HUES48 (cell line): ENCODE measurements at regions not wholly inside any gene's neighbourhood (a gene's known extent, or its start where the extent isn't known, plus 50 kb on each side); places are given as distances from the start of the nearest gene placed in this dataset.
"Not testable (repeated sequence)": the region's sequence is repeated elsewhere in the genome, so short reads cannot be mapped to it uniquely, and the experiment has no call there.

Experiments
- H3K27ac ChIP-seq: one replicate; pipeline ENCODE4 v1.7.0; 2013; ENCODE audit warnings: low read depth, low read length, inconsistent platforms
- H3K27me3 ChIP-seq: 2 replicates; pipeline ENCODE4 v1.6.1; 2013; ENCODE audit warnings: mild to moderate bottlenecking, low read length; ENCODE audit not compliant: control insufficient read depth, insufficient read depth
- H3K36me3 ChIP-seq: 2 replicates; pipeline ENCODE4 v1.6.1; 2013; ENCODE audit warnings: low read length; ENCODE audit not compliant: control insufficient read depth, insufficient read depth
- H3K4me1 ChIP-seq: 2 replicates; pipeline ENCODE4 v1.6.1; 2013; ENCODE audit warnings: mild to moderate bottlenecking, low read length; ENCODE audit not compliant: control insufficient read depth, insufficient read depth
- H3K4me3 ChIP-seq: 2 replicates; pipeline ENCODE4 v1.5.1; 2013; ENCODE audit warnings: mild to moderate bottlenecking, low read depth, low read length
- H3K9ac ChIP-seq: 2 replicates; pipeline ENCODE4 v1.6.1; 2013; ENCODE audit warnings: mild to moderate bottlenecking, low read depth, low read length, moderate library complexity
- H3K9me3 ChIP-seq: 2 replicates; pipeline ENCODE4 v1.6.1; 2013; ENCODE audit warnings: low read length; ENCODE audit not compliant: control insufficient read depth, insufficient read depth

GRCh38 chr6:9702914-9703313 lies 712.0 kb downstream of the TFAP2A start:
- H3K9ac ChIP-seq: no peak overlapping the region
- no peaks in the 10 kb centered on the region for H3K4me1 ChIP-seq
- no peak overlapping the region for H3K4me3 ChIP-seq
- H3K36me3 ChIP-seq: no peaks in the 10 kb centered on the region
- no peak overlapping the region for H3K27ac ChIP-seq
- no peaks in the 10 kb centered on the region for H3K9me3 ChIP-seq
- no peaks in the 10 kb centered on the region for H3K27me3 ChIP-seq

DNA sequence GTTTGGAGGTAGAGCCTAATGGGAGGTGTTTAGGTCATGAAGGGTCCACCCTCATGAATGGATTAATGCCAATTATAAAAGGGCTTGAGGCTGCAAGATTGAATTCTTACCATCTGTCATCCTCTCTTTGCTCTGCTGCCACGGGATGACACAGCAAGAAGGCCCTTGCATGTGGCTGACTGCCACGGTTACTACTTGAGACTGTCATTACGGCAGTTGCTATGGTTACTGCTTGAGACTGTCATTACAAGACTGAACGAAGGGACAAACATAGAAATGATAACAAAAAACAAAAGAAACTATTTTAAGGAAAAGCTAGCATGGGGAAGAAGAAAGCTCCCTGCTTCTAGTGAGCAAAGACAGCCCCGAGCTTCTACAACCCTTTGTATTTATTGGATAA lies 715.0 kb downstream of the TFAP2A start:
- no peak overlapping the region for H3K9ac ChIP-seq

GRCh38 chr6:9697263-9697931 lies 717.5 kb downstream of the TFAP2A start:
- no peaks in the 10 kb centered on the region for H3K27me3 ChIP-seq

More for the DNA sequence above, 715.0 kb downstream of the TFAP2A start:
- Histone ChIP-seq H3K4me1 (no peaks in the 10 kb centered on the region), H3K4me3 (no peak overlapping the region), H3K27ac (no peak overlapping the region), H3K36me3 (no peaks in the 10 kb centered on the region), H3K27me3 (no peaks in the 10 kb centered on the region), H3K9me3 (no peaks in the 10 kb centered on the region)

GRCh38 chr6:9690388-9690787 lies 724.5 kb downstream of the TFAP2A start:
- Histone ChIP-seq H3K9ac (no peak overlapping the region), H3K4me3 (no peak overlapping the region), H3K36me3 (no peaks in the 10 kb centered on the region), H3K4me1 (no peaks in the 10 kb centered on the region), H3K27ac (no peak overlapping the region), H3K27me3 (no peaks in the 10 kb centered on the region), H3K9me3 (no peaks in the 10 kb centered on the region)

More at GRCh38 chr6:9697263-9697931, 717.5 kb downstream of the TFAP2A start:
- Histone ChIP-seq H3K9me3 (no peaks in the 10 kb centered on the region), H3K4me1 (no peaks in the 10 kb centered on the region), H3K9ac (no peak overlapping the region), H3K27ac (no peak overlapping the region), H3K4me3 (no peak overlapping the region), H3K36me3 (no peaks in the 10 kb centered on the region)

DNA sequence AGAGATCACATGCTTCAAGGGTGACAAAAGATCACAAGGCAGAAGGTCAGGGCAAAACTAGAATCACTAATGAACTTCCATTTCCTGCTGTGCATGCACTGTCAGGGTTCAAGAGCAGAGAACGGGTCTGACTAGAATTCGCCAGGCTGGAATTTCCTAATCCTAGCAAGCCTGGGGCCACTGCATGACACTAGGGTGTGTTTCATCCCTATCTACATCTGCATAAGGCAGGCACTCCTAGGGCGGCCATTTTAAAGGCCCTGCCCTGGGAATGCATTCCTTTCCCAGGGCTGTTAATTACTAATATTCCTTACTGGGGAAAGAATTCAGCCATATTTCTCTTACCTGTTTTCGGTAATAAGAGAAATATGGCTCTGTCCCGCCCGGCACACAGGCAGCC lies 734.1 kb downstream of the TFAP2A start:
- H3K9ac ChIP-seq, H3K27ac ChIP-seq, H3K4me1 ChIP-seq, H3K9me3 ChIP-seq, H3K4me3 ChIP-seq, H3K36me3 ChIP-seq, H3K27me3 ChIP-seq: not testable (repeated sequence)

DNA sequence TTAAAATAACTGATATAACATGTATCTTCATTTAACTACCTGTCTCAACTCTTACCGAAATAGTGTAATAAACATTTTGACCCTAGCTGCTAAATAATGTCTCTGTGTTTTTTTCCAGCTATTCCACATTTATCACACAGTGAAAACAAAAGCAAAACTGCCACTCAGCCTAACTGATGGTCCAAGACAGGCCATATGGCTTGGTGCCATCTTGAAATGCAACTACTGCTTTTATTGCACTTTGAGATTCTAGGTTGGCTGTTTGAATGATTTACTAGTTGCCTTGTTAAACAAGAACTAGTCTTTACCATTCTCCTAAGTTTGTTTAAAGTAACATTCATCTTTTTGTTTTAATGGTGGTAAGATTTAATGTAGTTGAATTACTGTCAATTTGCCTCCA lies 739.8 kb downstream of the TFAP2A start:
- Histone ChIP-seq H3K9ac (no peak overlapping the region), H3K4me3 (no peak overlapping the region), H3K4me1 (no peaks in the 10 kb centered on the region), H3K27ac (no peak overlapping the region), H3K36me3 (no peaks in the 10 kb centered on the region), H3K9me3 (peaks cover 2% of the 10 kb centered on the region), H3K27me3 (no peaks in the 10 kb centered on the region)

DNA sequence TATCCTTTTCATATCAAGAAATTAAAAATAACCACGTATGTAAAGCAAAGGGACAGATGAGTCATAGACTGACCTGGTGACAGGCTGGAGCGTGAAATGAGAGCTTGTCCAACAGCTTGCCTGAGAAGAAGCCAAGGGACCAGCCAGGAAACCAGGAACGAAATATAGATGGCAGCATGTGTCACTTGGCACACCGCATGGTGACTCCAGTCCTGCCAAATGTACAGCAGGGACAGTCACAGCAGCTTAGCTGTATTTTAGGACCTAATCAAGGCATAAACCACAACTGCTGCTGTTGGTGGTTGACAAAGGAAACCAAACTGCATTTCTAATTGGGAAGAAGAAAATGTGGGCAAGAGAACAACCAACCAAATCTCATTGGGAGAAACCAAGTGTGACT lies 755.0 kb downstream of the TFAP2A start:
- Histone ChIP-seq H3K9ac (no peak overlapping the region), H3K4me3 (no peak overlapping the region), H3K27ac (no peak overlapping the region), H3K4me1 (no peaks in the 10 kb centered on the region), H3K36me3 (no peaks in the 10 kb centered on the region), H3K9me3 (no peaks in the 10 kb centered on the region), H3K27me3 (no peaks in the 10 kb centered on the region)

GRCh38 chr6:9657994-9658393 lies 756.9 kb downstream of the TFAP2A start:
- Histone ChIP-seq H3K27ac (no peak overlapping the region), H3K27me3 (no peaks in the 10 kb centered on the region), H3K36me3 (no peaks in the 10 kb centered on the region), H3K4me3 (no peak overlapping the region), H3K4me1 (no peaks in the 10 kb centered on the region), H3K9ac (no peak overlapping the region), H3K9me3 (no peaks in the 10 kb centered on the region)

DNA sequence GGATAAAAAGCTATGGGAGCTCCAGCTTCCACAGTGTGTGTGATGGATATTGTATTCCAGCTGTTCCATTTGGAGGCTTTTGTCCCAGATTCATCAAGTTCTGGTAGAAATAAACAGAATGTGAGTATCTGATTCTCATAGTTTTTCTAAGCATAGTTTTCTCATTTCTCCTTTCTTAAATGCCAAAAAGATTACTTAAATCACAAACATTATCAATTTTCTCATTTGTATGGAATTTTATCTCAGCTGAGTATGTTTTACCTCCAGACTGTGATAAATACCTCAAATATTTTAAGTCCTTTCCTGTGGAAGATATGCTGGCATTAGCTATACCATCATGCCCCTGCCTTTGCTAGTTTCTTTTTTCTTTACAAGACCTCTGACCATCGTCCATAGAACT lies 767.3 kb downstream of the TFAP2A start:
- Histone ChIP-seq H3K27me3 (no peaks in the 10 kb centered on the region), H3K4me3 (no peak overlapping the region), H3K9ac (no peak overlapping the region), H3K27ac (no peak overlapping the region), H3K4me1 (no peaks in the 10 kb centered on the region), H3K36me3 (no peaks in the 10 kb centered on the region), H3K9me3 (no peaks in the 10 kb centered on the region)

GRCh38 chr6:9647071-9647445 lies 767.8 kb downstream of the TFAP2A start:
- Histone ChIP-seq H3K36me3 (no peaks in the 10 kb centered on the region), H3K4me3 (no peak overlapping the region), H3K27me3 (no peaks in the 10 kb centered on the region), H3K9me3 (no peaks in the 10 kb centered on the region), H3K4me1 (no peaks in the 10 kb centered on the region), H3K9ac (no peak overlapping the region), H3K27ac (no peak overlapping the region)

DNA sequence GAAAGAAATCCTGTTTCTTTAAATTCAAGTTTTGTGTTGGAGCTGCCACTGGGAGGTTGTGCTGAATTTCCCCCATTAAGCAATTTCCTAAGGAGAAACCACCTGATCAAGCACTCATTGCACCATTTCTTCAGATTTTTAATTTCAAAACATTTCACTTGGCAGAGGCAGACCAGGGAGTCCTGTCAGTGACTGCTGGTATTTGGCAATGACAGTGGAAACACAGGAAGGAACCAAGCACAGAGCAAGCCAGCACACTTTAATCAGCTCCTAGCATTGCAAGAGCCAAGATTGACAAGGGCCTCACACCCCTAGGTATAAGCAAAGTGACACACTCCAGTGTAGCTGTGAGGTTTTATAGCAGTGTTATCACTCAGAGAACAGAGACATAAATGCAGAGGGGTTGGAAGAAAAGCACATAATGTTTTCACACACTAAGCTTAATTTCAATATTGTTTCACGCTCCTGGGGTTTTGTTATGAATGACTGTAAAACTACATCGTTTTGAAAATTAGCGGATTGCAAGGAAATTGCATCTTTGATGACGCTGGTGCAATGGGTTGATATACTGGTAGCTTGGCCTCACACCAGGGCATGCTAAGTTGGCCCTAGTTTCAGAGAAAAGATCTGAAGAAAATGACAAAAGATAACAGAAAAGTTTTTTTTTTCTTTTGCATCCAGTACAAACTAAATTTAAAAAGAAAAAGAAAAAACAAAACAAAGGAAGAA lies 768.4 kb downstream of the TFAP2A start:
- no peaks in the 10 kb centered on the region for H3K27me3 ChIP-seq
- no peaks in the 10 kb centered on the region for H3K4me1 ChIP-seq
- no peak overlapping the region for H3K27ac ChIP-seq
- H3K4me3 ChIP-seq: no peak overlapping the region
- no peaks in the 10 kb centered on the region for H3K9me3 ChIP-seq
- H3K36me3 ChIP-seq: no peaks in the 10 kb centered on the region
- H3K9ac ChIP-seq: no peak overlapping the region
